Right lobe of liver (tissue), 6 donors: ENCODE measurements at regions not wholly inside any gene's neighbourhood (a gene's known extent, or its start where the extent isn't known, plus 50 kb on each side); places are given as distances from the start of the nearest gene placed in this dataset.

Experiments
- ATAC-seq, 4 donors: fragments of 200-7000 bp; cut with Tn5 transposase; one replicate each; pipeline ENCODE4 v1.9.1; 2020; ENCODE audit warnings: mild to moderate bottlenecking in 4 of 4, moderate library complexity in 4 of 4
- DNase-seq, 3 donors: peaks; one replicate each; pipeline ENCODE4 v3.0.0-alpha.2; 2020
- H3K27ac ChIP-seq, 3 donors: fragments of 200-600 bp; one replicate each; pipeline ENCODE4 v1.8.0; 2022
- H3K27me3 ChIP-seq, 2 donors: fragments of 200-600 bp; one replicate each; pipeline ENCODE4 v1.8.0; 2022
- H3K36me3 ChIP-seq, 4 donors: fragments of 200-600 bp; sonication (generic) in 1 of 4; one replicate each; pipeline versions ENCODE4 v1.5.1 to v1.8.0; 2017 to 2022; ENCODE audit warnings: control low read depth in 1 of 4
- H3K4me1 ChIP-seq, 4 donors: fragments of 200-600 bp; sonication (generic) in 1 of 4; one replicate each; pipeline versions ENCODE4 v1.5.1 to v1.8.0; 2017 to 2022; ENCODE audit warnings: control low read depth in 1 of 4
- H3K4me3 ChIP-seq, 3 donors: fragments of 200-600 bp; one replicate each; pipeline ENCODE4 v1.8.0; 2022
- H3K9me3 ChIP-seq, 4 donors: fragments of 200-600 bp; sonication (generic) in 1 of 4; one replicate each; pipeline versions ENCODE4 v1.5.1 to v1.8.0; 2017 to 2022; ENCODE audit warnings: control low read depth in 1 of 4
- CTCF ChIP-seq, 4 donors: fragments of 200-600 bp in 3 of 4; fragments of 450-650 bp in 1 of 4; IDR thresholded peaks; one replicate each; pipeline versions ENCODE4 v1.5.1 to v1.8.0; 2016 to 2022; ENCODE audit warnings: antibody characterized with exemption in 4 of 4, mild to moderate bottlenecking in 2 of 4
- POLR2A ChIP-seq: fragments of 450-650 bp; IDR thresholded peaks from one replicate; pipeline ENCODE4 v1.6.1; 2017; ENCODE audit warnings: antibody characterized with exemption, mild to moderate bottlenecking
- WGBS: methylation state at CpG from one replicate; pipeline ENCODE4 v1.1.6; 2018; ENCODE audit warnings: low coverage, low lambda C conversion rate; ENCODE audit not compliant: insufficient coverage; ENCODE audit errors: missing lambda C conversion rate; 5-methylcytosine and 5-hydroxymethylcytosine counted together
- intact Hi-C, 2 donors: fragments of 100-400 bp; cut with DNase I; formaldehyde crosslinking; loops; one replicate each; pipeline versions ENCODE4 v1.11.2 to v1.14.1; 2022
- donor health status: DM: no; HTN: yes; CAD: no.
- donor health status: DM: no; HTN: no; CAD: no.
- donor health status: DM: no; HTN: no; CAD: no.
- donor health status: DM: no; HTN: yes; CAD: no.
- donor health status: DM: no; HTN: yes; CAD: no.

- 81% methylated on average over 5 of the region's 5 CpGs for WGBS
- no peaks in the 10 kb centered on the region for H3K27me3 ChIP-seq
- no peak overlapping the region for H3K4me3 ChIP-seq
- ATAC-seq (no peak), DNase-seq (no peak)
- H3K36me3 ChIP-seq: no peaks in the 10 kb centered on the region
- H3K27ac ChIP-seq: no peak overlapping the region
- no peaks in the 10 kb centered on the region for H3K4me1 ChIP-seq
- TF ChIP-seq CTCF (IDR thresholded peaks at IDR 0.05): no peak
- no peak for TF ChIP-seq POLR2A
- no peaks in the 10 kb centered on the region for H3K9me3 ChIP-seq
- intact Hi-C loops: no loop called here
Measured at GRCh38 chr15:38724827-38725226, 160.2 kb upstream of the RASGRP1 start.

- Histone ChIP-seq H3K27ac (no peak overlapping the region), H3K4me3 (no peak overlapping the region), H3K36me3 (no peaks in the 10 kb centered on the region), H3K9me3 (no peaks in the 10 kb centered on the region), H3K4me1 (no peaks in the 10 kb centered on the region), H3K27me3 (no peaks in the 10 kb centered on the region)
- no peak for DNase-seq
- intact Hi-C loops: no loop called here
- ATAC-seq: no peak
- TF ChIP-seq POLR2A (no peak), CTCF (IDR thresholded peaks at IDR 0.05) (no peak)
- 56% methylated on average over 1 of the region's 1 CpG for WGBS
Measured at GRCh38 chr15:38726187-38726586, 161.6 kb upstream of the RASGRP1 start.

GRCh38 chr15:38733331-38733730 is 168.7 kb upstream of the RASGRP1 start:
- TF ChIP-seq POLR2A: no peak
- TF ChIP-seq CTCF (IDR thresholded peaks at IDR 0.05): no peak
- no peak overlapping the region for H3K4me3 ChIP-seq
- no peak for ATAC-seq
- H3K36me3 ChIP-seq: no peaks in the 10 kb centered on the region
- H3K9me3 ChIP-seq: no peaks in the 10 kb centered on the region
- intact Hi-C loops: no loop called here
- no peaks in the 10 kb centered on the region for H3K4me1 ChIP-seq
- DNase-seq: no peak
- no peaks in the 10 kb centered on the region for H3K27me3 ChIP-seq
- no peak overlapping the region for H3K27ac ChIP-seq

GRCh38 chr15:38740206-38740605 is 175.6 kb upstream of the RASGRP1 start:
- DNase-seq (no peak), ATAC-seq (no peak)
- H3K9me3 ChIP-seq: no peaks in the 10 kb centered on the region
- intact Hi-C loops: no loop called here
- H3K4me1 ChIP-seq: no peaks in the 10 kb centered on the region
- H3K4me3 ChIP-seq: no peak overlapping the region
- 34% methylated on average over 3 of the region's 5 CpGs for WGBS
- no peak overlapping the region for H3K27ac ChIP-seq
- TF ChIP-seq POLR2A (no peak), CTCF (IDR thresholded peaks at IDR 0.05) (no peak)
- no peaks in the 10 kb centered on the region for H3K36me3 ChIP-seq
- H3K27me3 ChIP-seq: no peaks in the 10 kb centered on the region

GRCh38 chr15:38743147-38743546 is 178.5 kb upstream of the RASGRP1 start:
- TF ChIP-seq CTCF (IDR thresholded peaks at IDR 0.05) (no peak), POLR2A (no peak)
- Histone ChIP-seq H3K36me3 (no peaks in the 10 kb centered on the region), H3K27ac (no peak overlapping the region), H3K9me3 (no peaks in the 10 kb centered on the region), H3K4me1 (no peaks in the 10 kb centered on the region), H3K27me3 (no peaks in the 10 kb centered on the region), H3K4me3 (no peak overlapping the region)
- ATAC-seq: no peak
- WGBS: 59% methylated on average over 3 of the region's 3 CpGs
- intact Hi-C loops: no loop called here
- no peak for DNase-seq
